Right cardiac atrium (tissue), 5 donors: ENCODE measurements at regions not wholly inside any gene's neighbourhood (a gene's known extent, or its start where the extent isn't known, plus 50 kb on each side); places are given as distances from the start of the nearest gene placed in this dataset.
"Not testable (repeated sequence)": the region's sequence is repeated elsewhere in the genome, so short reads cannot be mapped to it uniquely, and the experiment has no call there.

ENCODE experiments used
- ATAC-seq, 2 donors: fragments of 200-7000 bp; cut with Tn5 transposase; one replicate each; pipeline versions ENCODE4 v1.8.0 to v1.9.1; 2020; ENCODE audit warnings: moderate library complexity in 2 of 2, mild to moderate bottlenecking in 1 of 2
- DNase-seq, 3 donors: peaks; one replicate each; pipeline ENCODE4 v3.0.0-alpha.2; 2020
- H3K27ac ChIP-seq: one replicate; pipeline ENCODE4 v1.5.1; 2013; ENCODE audit warnings: mild to moderate bottlenecking, low read length, control low read depth, moderate library complexity
- H3K27me3 ChIP-seq: one replicate; pipeline ENCODE4 v1.6.1; 2013; ENCODE audit not compliant: control insufficient read depth, insufficient read depth
- H3K4me1 ChIP-seq: one replicate; pipeline ENCODE4 v1.6.1; 2013; ENCODE audit warnings: low read length; ENCODE audit not compliant: control insufficient read depth, insufficient read depth
- H3K4me3 ChIP-seq: one replicate; pipeline ENCODE4 v1.5.1; 2013; ENCODE audit warnings: low read length, control low read depth
- H3K9me3 ChIP-seq: one replicate; pipeline ENCODE4 v1.6.1; 2013; ENCODE audit warnings: low read length; ENCODE audit not compliant: control insufficient read depth
- WGBS: extraction: QIAGEN DNeasy Blood & Tissue Kit; methylation state at CpG from one replicate; pipeline ENCODE4 v1.1.7; 2013; 5-methylcytosine and 5-hydroxymethylcytosine counted together
- intact Hi-C, 4 donors: fragments of 100-400 bp; cut with DNase I; formaldehyde crosslinking; loops; one replicate each; pipeline versions ENCODE4 v1.11.0 to v1.14.0; 2022 to 2023
- donor health status: healthy with polysubstance abuse.
- donor health status: DM: no; HTN: yes; CAD: no.
- donor health status: DM: no; HTN: no; CAD: no.
- donor health status: DM: no; HTN: yes; CAD: no; lungs with severe emphysema.
- donor health status: DM: yes; HTN: yes; CAD: no.

DNA sequence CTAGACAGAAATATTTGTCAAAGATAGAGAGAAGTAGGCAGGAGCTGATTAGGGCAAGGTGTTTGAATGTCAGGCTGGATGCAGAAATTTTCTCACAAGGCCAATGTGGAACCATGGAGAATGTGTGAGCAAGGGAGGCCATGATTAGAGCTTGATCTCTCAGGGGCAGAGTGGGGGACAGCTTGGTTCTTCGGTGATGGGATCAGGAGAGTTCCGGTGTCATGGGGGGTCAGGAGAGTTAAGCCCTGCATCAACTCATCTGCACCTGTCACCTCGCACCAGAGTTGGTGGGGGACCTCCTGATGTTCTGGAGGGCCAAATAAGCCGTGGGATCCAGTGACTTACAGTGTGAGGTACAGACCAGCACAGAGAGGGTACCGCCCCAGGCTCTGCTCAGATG is 175.1 kb upstream of the TPTE start:
- H3K4me3 ChIP-seq, H3K4me1 ChIP-seq, H3K9me3 ChIP-seq, H3K27ac ChIP-seq, DNase-seq, intact Hi-C loops, H3K27me3 ChIP-seq: not testable (repeated sequence)
- peak; percentile 3 to 4 for ATAC-seq
- 51% methylated on average over 4 of the region's 5 CpGs for WGBS

DNA sequence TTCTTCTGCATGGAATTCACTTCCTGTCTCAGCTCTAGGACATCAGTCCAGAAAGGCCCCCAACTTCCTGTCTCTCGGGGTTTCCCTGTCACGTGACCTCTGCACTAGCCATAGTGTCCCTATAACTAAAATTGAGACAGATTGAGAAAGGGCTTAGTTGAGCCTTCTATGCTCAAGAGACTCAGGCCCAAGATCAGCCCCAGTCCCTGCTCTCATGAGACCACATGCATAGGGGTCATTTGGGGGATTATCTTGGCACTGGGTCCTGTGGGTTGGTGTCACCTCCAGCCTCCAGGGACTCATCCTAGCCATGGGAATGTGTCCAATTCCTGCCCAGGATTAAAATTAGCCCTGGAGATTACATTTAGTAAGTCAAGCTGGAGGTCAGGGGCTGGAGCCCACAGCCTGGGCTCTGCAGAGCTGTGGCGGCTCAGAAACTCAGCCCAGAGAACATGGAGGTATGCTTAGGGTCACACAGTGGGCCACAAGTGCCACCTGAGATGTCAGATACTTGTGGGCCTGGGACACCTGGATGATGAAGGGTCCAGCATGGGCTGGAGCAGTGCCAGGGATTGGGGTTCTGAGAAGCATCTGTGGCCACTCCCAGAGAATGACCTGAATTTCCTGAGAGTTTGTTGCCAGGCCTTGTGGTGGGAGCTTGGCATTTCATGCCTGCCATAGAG is 174.3 kb upstream of the TPTE start:
- intact Hi-C loops, H3K9me3 ChIP-seq, H3K4me1 ChIP-seq, H3K27ac ChIP-seq, H3K27me3 ChIP-seq, H3K4me3 ChIP-seq: not testable (repeated sequence)
- 58% methylated on average over 3 of the region's 3 CpGs for WGBS
- ATAC-seq (peak; percentile 13), DNase-seq (peak in 1 of 3 donors; percentile 50)

DNA sequence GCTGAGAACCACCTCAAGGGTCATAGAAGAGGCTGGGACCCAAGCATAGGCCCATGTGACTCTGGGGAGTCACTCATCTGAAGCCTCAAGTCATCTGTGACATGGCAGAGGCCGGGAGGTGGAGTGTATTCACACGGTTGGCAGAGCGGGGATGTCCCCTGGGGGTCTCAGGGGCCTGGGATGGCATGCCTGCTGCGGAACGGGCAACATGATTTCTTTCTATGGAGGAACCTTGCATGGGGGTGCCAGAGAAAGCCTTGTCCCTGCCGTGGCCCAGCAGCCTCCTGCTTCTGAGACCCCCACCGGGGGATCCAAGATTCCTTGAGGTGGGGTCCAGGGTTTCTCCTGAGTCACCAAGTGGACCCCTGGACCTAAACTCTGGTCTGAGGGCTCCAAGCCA is 173.7 kb upstream of the TPTE start:
- H3K4me1 ChIP-seq, H3K27me3 ChIP-seq, intact Hi-C loops, H3K27ac ChIP-seq, H3K9me3 ChIP-seq, H3K4me3 ChIP-seq: not testable (repeated sequence)
- ATAC-seq (peak; percentile 10 to 28), DNase-seq (peak in 2 of 3 donors; percentile 40 to 65)
- WGBS = 70% methylated on average over 7 of the region's 7 CpGs

DNA sequence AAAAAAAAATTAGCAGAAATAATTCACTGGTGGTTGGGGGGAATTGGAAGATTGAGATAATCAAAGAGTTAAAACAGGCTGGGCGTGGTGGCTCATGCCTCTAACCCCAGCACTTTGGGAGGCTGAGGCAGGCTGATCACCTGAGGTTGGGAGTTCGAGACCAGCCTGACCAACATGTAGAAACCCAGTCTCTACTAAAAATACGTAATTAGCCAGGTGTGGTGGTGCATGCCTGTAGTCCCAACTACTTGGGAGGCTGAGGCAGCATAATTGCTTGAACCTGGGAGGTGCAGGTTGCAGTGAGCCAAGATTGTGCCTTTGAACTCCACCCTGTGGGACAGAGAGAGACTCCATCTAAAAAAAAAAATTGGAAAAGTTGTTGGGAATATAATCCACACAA is 173.2 kb upstream of the TPTE start:
- H3K4me1 ChIP-seq, DNase-seq, ATAC-seq, intact Hi-C loops, H3K9me3 ChIP-seq, H3K27me3 ChIP-seq, H3K4me3 ChIP-seq, H3K27ac ChIP-seq: not testable (repeated sequence)
- 44% methylated on average over 3 of the region's 3 CpGs for WGBS

DNA sequence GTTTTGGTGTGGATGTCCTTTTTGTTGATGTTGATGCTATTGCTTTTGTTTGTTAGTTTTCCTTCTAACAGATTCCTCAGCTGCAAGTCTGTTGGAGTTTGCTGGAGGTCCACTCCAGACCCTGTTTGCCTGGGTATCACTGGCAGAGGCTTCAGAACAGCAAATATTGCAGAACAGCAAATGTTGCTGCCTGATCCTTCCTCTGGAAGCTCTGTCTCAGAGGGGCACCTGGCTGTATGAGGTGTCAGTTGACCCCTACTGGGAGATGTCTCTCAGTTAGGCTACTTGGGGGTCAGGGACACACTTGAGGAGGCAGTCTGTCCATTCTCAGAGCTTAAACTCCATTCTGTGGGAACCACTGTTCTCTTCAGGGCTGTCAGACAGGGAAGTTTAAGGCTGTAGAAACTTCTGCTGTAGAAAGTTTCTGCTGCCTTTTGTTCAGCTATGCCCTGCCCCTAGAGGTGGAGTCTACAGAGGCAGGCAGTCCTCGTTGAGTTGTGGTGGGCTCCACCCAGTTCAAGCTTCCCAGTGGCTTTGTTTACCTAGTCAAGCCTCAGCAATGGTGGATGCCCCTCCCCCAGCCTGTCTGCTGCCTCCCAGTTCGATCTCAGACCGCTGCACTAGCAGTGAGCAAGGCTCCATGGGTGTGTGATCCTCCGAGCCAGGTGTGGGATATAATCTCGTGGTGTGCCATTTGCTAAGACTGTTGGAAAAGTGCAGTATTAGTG is 166.4 kb upstream of the TPTE start:
- H3K9me3 ChIP-seq, H3K4me3 ChIP-seq, H3K4me1 ChIP-seq, H3K27me3 ChIP-seq, H3K27ac ChIP-seq, intact Hi-C loops: not testable (repeated sequence)
- 36% methylated on average over 5 of the region's 5 CpGs for WGBS
- DNase-seq (peak in 2 of 3 donors; percentile 29 to 36), ATAC-seq (peak in 1 of 2 donors; percentile 43)

DNA sequence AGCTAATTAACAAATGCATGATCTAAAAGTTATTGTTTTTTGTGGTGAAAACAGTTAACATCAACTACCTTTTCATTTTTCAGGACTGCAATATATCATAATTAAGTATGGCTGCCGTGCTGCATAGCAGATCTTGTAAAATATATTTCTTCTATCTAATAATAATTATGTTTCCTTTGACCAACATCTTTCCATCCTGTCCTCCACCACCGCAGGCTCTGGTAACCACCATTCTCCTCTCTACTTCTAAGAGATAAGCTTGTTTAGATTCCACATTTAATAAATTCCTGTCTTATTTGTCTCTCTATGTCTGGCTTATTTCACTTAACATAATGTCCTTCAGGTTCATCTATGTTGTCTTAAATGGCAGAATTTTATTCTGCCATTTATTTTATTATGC is 162.3 kb upstream of the TPTE start:
- WGBS = 69% methylated on average over 2 of the region's 2 CpGs
- ATAC-seq, H3K27me3 ChIP-seq, intact Hi-C loops, H3K4me3 ChIP-seq, H3K9me3 ChIP-seq, H3K27ac ChIP-seq, DNase-seq, H3K4me1 ChIP-seq: not testable (repeated sequence)

DNA sequence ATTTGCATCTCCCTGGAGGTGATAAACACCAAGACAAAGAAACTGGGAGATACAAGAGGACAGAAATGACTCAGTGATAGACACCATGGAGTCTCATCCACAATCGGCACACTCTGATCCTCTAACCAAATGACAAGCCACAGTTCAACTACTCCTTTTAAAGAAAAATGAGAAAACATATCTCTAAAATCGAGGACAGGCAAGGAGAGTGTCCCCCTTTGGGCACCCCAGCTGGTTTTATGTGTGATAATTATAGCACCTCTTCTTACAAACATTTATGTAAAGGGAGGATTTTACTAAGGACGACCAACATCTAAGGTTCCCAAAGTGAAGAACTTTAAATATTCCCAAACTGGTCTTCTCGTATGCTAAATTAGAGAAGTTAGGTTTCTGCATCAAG is 161.5 kb upstream of the TPTE start:
- ATAC-seq, H3K27me3 ChIP-seq, intact Hi-C loops, H3K27ac ChIP-seq, H3K4me1 ChIP-seq, H3K4me3 ChIP-seq, DNase-seq, H3K9me3 ChIP-seq: not testable (repeated sequence)
- 46% methylated on average over 4 of the region's 4 CpGs for WGBS

DNA sequence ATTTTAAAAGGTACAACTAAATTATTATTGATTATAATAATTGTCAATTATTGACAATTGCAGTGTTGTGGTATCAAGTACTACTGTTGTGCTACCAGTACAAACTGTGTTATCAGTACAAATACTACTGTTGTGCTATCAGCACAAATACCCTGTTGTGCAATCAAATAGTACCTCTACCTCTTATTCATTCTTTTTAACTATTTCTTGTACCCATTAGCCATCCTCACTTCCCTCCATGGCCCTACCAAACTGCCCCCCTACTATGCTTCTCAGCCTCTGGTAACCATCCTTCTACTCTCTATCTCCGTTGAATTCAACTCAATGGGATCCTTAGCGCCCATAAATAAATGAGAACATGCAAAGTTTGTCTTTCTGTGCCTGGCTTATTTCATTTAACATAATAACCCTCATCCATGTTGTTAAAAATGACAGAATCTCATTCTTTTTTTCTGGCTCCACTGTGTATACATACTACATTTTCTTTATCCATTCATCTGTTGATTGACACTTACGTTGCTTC is 160.1 kb upstream of the TPTE start:
- peak in 1 of 2 donors; percentile 10 for ATAC-seq
- intact Hi-C loops, H3K4me1 ChIP-seq, H3K27ac ChIP-seq, H3K27me3 ChIP-seq, DNase-seq, H3K4me3 ChIP-seq, H3K9me3 ChIP-seq: not testable (repeated sequence)
- WGBS = 35% methylated on average over 2 of the region's 3 CpGs

DNA sequence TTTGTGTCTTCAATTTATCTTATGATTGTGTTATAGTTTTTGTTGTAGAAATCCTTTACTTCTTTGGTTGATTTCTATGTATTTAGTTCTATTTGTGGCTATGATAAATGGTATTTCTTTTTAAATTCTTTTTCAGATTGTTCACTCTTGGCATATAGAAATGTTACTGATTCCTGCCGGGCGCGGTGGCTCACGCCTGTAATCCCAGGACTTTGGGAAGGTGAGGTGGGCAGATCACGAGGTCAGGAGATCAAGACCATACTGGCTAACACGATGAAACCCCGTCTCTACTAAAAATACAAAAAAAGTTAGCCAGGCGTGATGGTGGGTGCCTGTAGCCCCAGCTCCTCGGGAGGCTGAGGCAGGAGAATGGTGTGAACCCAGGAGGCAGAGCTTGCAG is 158.6 kb upstream of the TPTE start:
- H3K9me3 ChIP-seq, intact Hi-C loops, H3K4me3 ChIP-seq, H3K4me1 ChIP-seq, ATAC-seq, H3K27me3 ChIP-seq, H3K27ac ChIP-seq: not testable (repeated sequence)
- WGBS = 53% methylated on average over 9 of the region's 9 CpGs
- peak in 1 of 3 donors; percentile 53 for DNase-seq

DNA sequence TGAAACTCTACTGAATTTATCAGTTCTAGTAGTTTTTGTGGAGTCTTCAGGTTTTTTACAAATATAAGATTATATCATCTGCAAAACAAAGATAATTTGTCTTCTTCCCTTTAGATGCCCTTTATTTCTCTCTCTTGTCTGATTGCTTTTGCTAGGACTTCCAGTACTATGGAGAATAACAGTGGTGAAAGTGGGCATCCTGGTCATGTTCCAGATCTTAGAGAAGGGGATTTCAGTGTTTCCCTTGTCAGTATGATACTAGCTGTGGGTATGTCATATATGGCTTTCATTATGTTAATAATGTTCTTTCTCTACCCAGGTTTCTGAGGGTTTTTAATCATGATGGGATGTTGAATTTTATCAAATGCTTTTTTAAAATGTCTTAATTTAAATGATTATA is 158.1 kb upstream of the TPTE start:
- DNase-seq, intact Hi-C loops, H3K9me3 ChIP-seq, H3K27me3 ChIP-seq, H3K27ac ChIP-seq, H3K4me1 ChIP-seq, H3K4me3 ChIP-seq, ATAC-seq: not testable (repeated sequence)

DNA sequence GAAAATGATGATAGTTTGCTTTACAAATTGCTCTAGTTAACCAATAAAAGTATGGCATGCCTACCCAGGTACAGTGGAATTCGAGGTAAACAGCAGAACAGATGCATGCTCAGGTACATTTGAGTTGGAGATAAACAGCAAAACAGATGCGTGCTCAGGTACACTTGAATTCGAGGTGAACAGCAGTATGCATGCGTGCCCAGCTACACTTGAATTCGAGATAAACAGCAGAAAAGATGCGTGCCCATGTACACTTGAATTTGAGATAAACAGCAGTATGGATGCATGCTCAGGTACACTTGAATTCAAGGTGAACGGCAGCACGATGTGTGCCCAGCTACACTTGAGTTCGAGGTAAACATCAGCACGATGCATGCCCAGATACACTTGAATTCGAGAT is 155.2 kb upstream of the TPTE start:
- H3K27ac ChIP-seq, H3K27me3 ChIP-seq, H3K4me1 ChIP-seq, ATAC-seq, DNase-seq, intact Hi-C loops, H3K9me3 ChIP-seq, H3K4me3 ChIP-seq: not testable (repeated sequence)
- WGBS = 50% methylated on average over 5 of the region's 11 CpGs
